ENCODE measurements at regions not wholly inside any gene's neighbourhood (a gene's known extent, or its start where the extent isn't known, plus 50 kb on each side); places are given as distances from the start of the nearest gene placed in this dataset.

- Histone ChIP-seq H3K36me3 (no peaks in the 10 kb centered on the region), H3K4me3 (no peak overlapping the region), H3K27ac (no peak overlapping the region), H3K27me3 (no peaks in the 10 kb centered on the region), H3K4me1 (ENCODE audit: low read depth) (no peaks in the 10 kb centered on the region), H3K9me3 (ENCODE audit: low read depth) (no peaks in the 10 kb centered on the region)
- TF ChIP-seq CTCF (IDR thresholded peaks at IDR 0.05; ENCODE audit: low read depth, low read length): no peak
- DNase-seq (ENCODE audit: low read depth in 1 of 2, low spot score in 1 of 2): peak in 1 of 2 donors; percentile 3
Observed at GRCh38 chr10:28151636-28152035, 151.2 kb downstream of the MPP7 start.

- no peaks in the 10 kb centered on the region for H3K9me3 ChIP-seq (ENCODE audit: low read depth)
- TF ChIP-seq CTCF (IDR thresholded peaks at IDR 0.05; ENCODE audit: low read depth, low read length): no peak
- no peaks in the 10 kb centered on the region for H3K4me1 ChIP-seq (ENCODE audit: low read depth)
- no peak overlapping the region for H3K27ac ChIP-seq
- no peak overlapping the region for H3K4me3 ChIP-seq
- H3K27me3 ChIP-seq: no peaks in the 10 kb centered on the region
- no peak for DNase-seq (ENCODE audit: low read depth in 1 of 2, low spot score in 1 of 2)
- no peaks in the 10 kb centered on the region for H3K36me3 ChIP-seq
Observed at GRCh38 chr10:28149746-28150145, 150.9 kb upstream of the ODAD2 start.

- no peak for DNase-seq (ENCODE audit: low read depth in 1 of 2, low spot score in 1 of 2)
- TF ChIP-seq CTCF (IDR thresholded peaks at IDR 0.05; ENCODE audit: low read depth, low read length): no peak
- H3K4me3 ChIP-seq: no peak overlapping the region
- no peak overlapping the region for H3K27ac ChIP-seq
- H3K4me1 ChIP-seq (ENCODE audit: low read depth): no peaks in the 10 kb centered on the region
- no peaks in the 10 kb centered on the region for H3K27me3 ChIP-seq
- no peaks in the 10 kb centered on the region for H3K36me3 ChIP-seq
- H3K9me3 ChIP-seq (ENCODE audit: low read depth): no peaks in the 10 kb centered on the region
Observed at GRCh38 chr10:28147706-28148105, 148.8 kb upstream of the ODAD2 start.

GRCh38 chr10:28139138-28139537 lies 140.3 kb upstream of the ODAD2 start:
- Histone ChIP-seq H3K4me3 (no peak overlapping the region), H3K36me3 (no peaks in the 10 kb centered on the region), H3K9me3 (ENCODE audit: low read depth) (no peaks in the 10 kb centered on the region), H3K27me3 (no peaks in the 10 kb centered on the region), H3K27ac (no peak overlapping the region), H3K4me1 (ENCODE audit: low read depth) (no peaks in the 10 kb centered on the region)
- no peak for TF ChIP-seq CTCF (IDR thresholded peaks at IDR 0.05; ENCODE audit: low read depth, low read length)
- DNase-seq (ENCODE audit: low read depth in 1 of 2, low spot score in 1 of 2): peak in 1 of 2 donors; percentile 9

- H3K27me3 ChIP-seq: no peaks in the 10 kb centered on the region
- H3K9me3 ChIP-seq (ENCODE audit: low read depth): no peaks in the 10 kb centered on the region
- peak in 1 of 2 donors; percentile 18 for DNase-seq (ENCODE audit: low read depth in 1 of 2, low spot score in 1 of 2)
- no peak for TF ChIP-seq CTCF (IDR thresholded peaks at IDR 0.05; ENCODE audit: low read depth, low read length)
- no peak overlapping the region for H3K4me3 ChIP-seq
- H3K36me3 ChIP-seq: no peaks in the 10 kb centered on the region
- H3K27ac ChIP-seq: no peak overlapping the region
- no peaks in the 10 kb centered on the region for H3K4me1 ChIP-seq (ENCODE audit: low read depth)
Observed at GRCh38 chr10:28137907-28138880, 139.3 kb upstream of the ODAD2 start.

All from cardiac muscle cell (in vitro differentiated cells and primary cell).